HG02588 (cell line): ENCODE measurements at regions not wholly inside any gene's neighbourhood (a gene's known extent, or its start where the extent isn't known, plus 50 kb on each side); places are given as distances from the start of the nearest gene placed in this dataset.
"Not testable (repeated sequence)": the region's sequence is repeated elsewhere in the genome, so short reads cannot be mapped to it uniquely, and the experiment has no call there.

Experiments
- ATAC-seq: cut with Tn5 transposase; IDR thresholded peaks from one replicate; pipeline ENCODE4 v1.9.1; 2021; ENCODE audit warnings: mild to moderate bottlenecking, moderate library complexity; ENCODE audit not compliant: unreplicated experiment

DNA sequence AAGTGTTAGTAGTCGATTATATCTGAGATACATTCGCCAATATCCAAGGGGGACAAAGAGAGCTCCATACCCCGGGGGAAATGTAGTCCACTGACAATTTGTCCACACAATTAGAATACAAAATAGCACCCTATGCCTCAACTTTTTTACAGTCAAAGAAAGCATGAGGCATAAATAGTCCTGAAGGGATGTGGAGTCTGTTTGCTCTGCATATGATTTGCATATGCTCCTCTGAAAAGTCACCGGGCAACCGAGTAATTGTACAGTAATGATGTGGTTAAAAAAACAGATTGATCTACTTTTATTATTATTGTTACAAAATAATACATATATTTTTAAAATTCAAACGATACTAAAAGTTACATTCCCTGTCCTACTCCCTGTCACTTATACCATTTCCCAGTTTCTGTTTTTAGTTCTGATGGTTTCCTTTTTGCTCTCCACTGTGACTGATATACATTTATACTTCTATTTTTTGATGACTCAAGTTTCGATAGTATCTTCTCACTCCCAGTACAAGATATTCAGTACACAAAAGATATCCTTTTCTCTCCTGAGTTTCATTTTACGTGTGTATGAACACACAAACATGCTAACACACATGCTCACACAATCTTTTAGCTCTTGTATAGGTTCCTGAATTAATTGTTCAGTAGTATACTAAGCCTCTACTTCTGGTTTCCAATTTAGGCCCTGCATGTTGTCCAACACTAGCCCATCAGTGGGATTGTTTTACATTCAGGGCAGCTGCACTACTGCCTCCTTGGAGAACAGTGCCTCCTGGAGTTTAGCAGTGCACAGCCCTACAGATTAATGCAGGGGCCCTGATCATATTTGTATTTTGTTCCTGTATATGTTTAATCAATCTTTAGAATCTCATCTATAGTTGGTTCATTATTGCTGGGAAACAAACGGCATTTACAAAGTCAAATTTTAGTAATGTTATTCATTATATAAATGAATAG is 130.9 kb downstream of the TES start:
- ATAC-seq: peak; percentile 53

DNA sequence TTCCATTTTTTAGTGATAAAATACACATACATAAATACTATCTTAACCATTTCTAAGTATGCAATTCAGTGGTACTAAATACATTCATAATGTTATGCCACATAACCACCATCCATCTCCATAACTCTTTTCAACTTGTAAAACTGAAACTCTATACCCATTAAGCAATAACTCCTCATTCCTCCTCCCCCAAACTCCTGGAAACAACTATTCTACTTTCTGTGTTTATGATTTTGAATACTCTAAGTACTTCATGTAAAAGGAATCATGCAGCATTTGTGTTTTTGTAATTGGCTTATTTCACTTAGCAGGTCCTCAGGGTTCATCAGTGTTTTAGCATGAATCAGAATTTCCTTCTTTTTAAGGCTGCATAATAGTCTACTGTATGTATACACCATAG is 131.8 kb downstream of the TES start:
- no peak for ATAC-seq

DNA sequence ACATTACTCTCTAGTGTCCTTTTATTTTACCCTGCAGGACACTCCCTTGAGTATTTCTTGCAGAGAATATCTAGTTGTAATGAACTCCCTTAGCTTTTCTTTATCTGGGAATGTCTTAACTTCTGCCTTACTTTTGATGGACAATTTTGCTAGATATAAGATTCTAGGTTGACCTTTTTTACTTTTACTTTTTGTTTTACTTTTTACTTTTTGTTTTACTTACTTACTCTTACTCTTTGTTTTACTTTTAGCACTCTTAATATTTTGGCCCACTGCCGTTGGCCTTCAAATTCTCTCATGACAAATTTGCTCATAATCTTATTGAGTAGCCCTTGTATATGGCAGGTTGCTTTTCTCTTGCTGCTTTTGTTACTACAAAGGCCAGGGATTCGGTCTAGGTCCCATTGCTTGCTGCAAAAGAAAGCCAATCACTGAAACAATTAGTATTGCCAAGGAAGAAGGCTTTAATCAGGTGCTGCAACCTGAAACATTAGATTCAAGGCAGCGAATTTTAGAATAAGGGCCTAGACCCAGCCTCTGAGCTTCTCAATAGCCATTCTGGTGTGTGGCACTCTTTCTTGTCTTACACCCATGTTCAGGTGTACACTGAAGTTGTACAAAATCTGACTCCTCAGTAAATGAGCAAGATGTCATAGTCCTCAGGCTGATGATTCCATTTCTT is 137.0 kb downstream of the TES start:
- ATAC-seq: no peak

GRCh38 chr7:116348346-116348745 is 138.0 kb downstream of the TES start:
- ATAC-seq: no peak

GRCh38 chr7:116351966-116352365 is 141.6 kb downstream of the TES start:
- no peak for ATAC-seq

- ATAC-seq: no peak
Measured at GRCh38 chr7:116353647-116354046, 143.3 kb downstream of the TES start.

GRCh38 chr7:116354171-116354545 is 143.8 kb downstream of the TES start:
- ATAC-seq: no peak

DNA sequence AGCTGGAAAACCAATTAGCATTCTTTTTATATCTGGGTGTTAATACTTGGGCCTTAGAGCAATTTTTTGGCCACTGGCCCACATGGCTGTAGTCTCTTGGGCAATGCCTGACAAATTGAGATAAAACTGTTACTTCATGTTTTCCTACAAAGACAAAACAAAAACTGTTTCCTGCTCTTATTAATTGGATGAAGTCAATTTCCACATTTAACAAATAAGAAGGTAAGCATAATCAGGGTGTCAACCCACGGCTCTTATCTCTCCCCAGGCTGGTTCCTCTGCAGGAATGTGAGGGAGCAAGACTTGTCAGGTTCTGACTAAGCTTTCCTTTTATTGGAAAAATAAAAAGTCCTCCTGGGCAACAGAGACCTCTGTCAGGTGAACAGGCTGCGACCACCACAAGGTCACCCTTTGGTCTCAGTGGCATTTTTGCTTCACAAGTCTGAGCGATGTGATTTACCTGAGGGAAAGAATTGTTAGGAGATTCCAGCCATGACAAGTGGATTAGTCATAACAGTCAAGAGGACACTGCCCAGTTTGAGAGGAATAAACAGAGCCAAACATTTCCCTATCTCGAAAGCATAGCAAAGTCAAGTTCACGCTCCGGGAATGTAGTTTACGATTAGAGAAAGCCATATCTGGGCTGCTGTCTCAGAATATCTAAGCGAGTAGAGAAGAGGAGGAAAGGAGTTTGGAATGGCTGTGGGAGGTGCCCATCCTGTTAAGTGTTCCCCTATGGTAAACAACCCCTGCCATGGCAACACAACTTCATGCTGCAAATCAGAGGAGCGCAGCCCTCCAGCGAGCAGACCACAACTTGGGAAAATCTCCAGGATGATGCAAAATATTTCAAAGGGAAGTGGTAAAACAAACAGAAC is 144.4 kb downstream of the TES start:
- ATAC-seq: no peak

DNA sequence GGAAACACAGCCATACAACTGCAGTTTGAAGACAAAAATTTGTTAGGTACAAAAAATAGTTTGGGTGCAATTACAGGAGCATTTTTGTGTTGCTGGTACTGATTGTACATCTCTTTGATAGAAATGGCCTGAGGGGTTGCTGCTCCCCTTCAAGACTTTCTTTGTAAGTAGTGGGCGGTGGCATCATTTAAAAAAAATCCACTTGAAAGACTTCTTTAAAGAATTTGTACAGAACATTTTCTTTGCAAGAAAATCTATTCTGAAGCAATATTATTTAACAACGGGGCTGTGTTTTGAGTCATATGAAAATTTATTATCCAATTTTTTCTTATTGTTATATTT is 144.1 kb upstream of the CAV2 start:
- ATAC-seq: no peak

GRCh38 chr7:116356333-116356965 is 143.1 kb upstream of the CAV2 start:
- ATAC-seq: no peak

GRCh38 chr7:116356979-116357378 is 142.6 kb upstream of the CAV2 start:
- no peak for ATAC-seq

- no peak for ATAC-seq
Measured at GRCh38 chr7:116357781-116358670, 141.5 kb upstream of the CAV2 start.

GRCh38 chr7:116361767-116362166 is 137.8 kb upstream of the CAV2 start:
- ATAC-seq: no peak

- ATAC-seq: no peak
Measured at GRCh38 chr7:116363637-116364432, 135.7 kb upstream of the CAV2 start.

DNA sequence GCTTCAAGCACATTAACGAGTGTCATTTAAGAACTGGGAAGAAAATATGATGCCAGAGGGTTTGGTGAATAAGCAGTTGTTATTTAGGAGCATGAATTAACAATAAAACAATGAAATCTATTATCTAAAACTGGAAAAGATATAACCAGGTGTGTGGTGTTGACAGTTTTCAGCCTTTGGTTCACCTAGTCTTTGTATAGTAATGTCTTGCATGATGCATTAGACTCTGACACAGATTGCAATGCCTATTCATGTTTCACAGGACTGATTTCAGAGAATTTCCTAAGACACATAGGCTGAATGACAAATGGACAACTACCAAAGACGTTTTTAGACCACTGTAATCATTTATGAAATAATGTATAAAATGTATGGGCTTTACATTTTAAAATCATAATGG is 135.1 kb upstream of the CAV2 start:
- no peak for ATAC-seq

DNA sequence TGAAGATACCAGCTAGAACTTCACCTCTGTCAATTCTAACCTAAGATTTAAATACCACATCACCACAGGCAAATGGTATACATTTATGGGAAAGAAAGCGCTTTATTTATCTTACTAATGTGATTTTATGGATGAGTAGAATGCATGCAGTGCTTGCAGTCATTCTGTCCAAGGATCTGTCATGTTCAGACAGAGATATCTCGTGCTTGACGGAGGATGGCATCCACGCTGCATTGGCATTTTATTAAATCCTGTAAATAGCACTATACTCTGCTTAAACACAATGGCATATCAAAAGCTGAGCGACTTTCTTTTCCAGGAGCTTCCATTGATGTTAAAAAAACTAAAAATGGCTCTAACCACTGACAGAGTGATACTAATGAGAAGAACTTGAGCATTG is 133.7 kb upstream of the CAV2 start:
- ATAC-seq: no peak

GRCh38 chr7:116367171-116367813 is 132.2 kb upstream of the CAV2 start:
- ATAC-seq: no peak

DNA sequence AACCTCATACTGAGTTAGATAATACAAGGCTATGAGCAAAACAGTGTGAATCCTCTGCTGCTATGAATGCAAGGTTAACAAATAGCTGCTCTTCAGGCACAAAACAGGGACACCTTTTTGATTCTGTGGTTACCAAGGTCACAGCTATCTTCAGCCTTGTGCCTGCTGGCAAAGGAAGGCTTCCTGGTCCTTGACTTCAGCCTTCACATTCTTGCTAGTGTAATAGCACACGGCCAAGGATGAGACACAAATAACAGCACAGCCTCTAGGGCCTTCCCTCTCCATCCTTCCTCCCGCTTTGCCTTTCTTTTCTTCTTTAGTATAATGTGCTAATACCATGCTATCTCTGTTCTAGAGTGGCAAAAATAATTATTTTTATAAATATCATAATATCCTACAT is 130.6 kb upstream of the CAV2 start:
- no peak for ATAC-seq

GRCh38 chr7:116371536-116371935 is 128.0 kb upstream of the CAV2 start:
- not testable (repeated sequence) for ATAC-seq
